ENCODE measurements at regions not wholly inside any gene's neighbourhood (a gene's known extent, or its start where the extent isn't known, plus 50 kb on each side); places are given as distances from the start of the nearest gene placed in this dataset.

DNA sequence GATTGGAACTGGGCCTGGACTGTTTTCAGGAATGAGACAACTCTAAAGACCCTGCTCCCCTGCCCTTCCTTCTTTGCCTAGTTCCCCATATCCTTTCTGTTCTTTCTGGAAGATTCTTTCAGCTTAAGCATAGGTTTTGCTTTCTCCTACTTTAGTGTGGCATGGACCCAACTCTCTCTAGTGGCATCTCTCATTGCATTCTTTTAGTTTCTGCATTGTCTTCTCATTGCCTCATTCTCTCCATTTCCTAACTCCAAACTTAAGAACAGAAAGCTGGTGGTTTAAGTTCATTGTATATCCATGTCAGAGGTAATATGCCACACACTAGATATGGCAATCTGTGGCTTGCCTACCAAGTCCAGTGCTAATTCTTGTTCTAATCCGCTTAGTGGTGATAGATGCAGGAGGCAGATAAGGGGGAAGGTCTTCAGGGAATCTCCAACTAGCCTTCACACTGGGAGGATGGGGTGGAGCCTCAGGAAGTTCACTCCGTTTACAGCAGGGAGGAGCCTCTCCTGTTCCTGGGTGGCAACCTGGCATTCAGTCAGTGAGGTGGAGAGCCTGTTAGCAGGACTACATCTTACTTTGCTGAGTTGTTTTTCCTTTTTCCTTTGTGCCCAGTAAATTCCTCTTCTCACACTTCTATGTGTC is 165.1 kb upstream of the LMNTD1 start:
- Histone ChIP-seq H3K27ac (no peak overlapping the region), H3K4me1 (no peaks in the 10 kb centered on the region), H3K27me3 (no peaks in the 10 kb centered on the region), H3K9me3 (no peaks in the 10 kb centered on the region), H3K36me3 (no peaks in the 10 kb centered on the region), H3K4me3 (no peak overlapping the region)
- intact Hi-C loops (cut with DNase I): no loop called here
- WGBS, 2 donors: 51 to 71% methylated on average over 2 of the region's 2 CpGs
- no peak for DNase-seq
- no peak for TF ChIP-seq POLR2A (IDR thresholded peaks at IDR 0.05)
- TF ChIP-seq, protein P1, sequence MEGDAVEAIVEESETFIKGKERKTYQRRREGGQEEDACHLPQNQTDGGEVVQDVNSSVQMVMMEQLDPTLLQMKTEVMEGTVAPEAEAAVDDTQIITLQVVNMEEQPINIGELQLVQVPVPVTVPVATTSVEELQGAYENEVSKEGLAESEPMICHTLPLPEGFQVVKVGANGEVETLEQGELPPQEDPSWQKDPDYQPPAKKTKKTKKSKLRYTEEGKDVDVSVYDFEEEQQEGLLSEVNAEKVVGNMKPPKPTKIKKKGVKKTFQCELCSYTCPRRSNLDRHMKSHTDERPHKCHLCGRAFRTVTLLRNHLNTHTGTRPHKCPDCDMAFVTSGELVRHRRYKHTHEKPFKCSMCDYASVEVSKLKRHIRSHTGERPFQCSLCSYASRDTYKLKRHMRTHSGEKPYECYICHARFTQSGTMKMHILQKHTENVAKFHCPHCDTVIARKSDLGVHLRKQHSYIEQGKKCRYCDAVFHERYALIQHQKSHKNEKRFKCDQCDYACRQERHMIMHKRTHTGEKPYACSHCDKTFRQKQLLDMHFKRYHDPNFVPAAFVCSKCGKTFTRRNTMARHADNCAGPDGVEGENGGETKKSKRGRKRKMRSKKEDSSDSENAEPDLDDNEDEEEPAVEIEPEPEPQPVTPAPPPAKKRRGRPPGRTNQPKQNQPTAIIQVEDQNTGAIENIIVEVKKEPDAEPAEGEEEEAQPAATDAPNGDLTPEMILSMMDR (IDR thresholded peaks at IDR 0.05): no peak

DNA sequence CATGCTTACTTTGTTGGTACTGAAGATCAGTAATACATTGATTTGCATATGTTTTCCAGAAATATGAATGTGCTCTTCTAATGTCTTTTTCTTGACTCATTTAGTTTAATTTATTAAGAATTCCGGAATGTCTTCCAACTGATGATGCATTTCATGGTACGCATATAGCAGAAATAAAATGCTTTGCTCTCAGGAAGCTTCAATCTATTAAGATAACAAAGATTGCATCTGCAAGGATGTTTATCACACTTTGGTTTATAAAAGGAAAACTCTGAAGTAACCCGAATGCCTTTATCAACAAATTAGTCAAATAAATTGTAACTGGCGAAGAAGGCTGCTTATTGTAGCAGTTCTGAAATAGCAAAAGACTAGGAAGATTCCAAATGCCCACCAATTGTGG is 166.4 kb upstream of the LMNTD1 start:
- no peak for DNase-seq
- TF ChIP-seq, protein P1 (IDR thresholded peaks at IDR 0.05): no peak
- TF ChIP-seq POLR2A (IDR thresholded peaks at IDR 0.05): no peak
- intact Hi-C loops (cut with DNase I): no loop called here
- no peaks in the 10 kb centered on the region for H3K9me3 ChIP-seq
- H3K27ac ChIP-seq: no peak overlapping the region
- H3K4me3 ChIP-seq: no peak overlapping the region
- H3K36me3 ChIP-seq: no peaks in the 10 kb centered on the region
- WGBS, 2 donors: 76 to 79% methylated on average over 4 of the region's 4 CpGs
- H3K4me1 ChIP-seq: peaks cover 0 to 10% (median 0%) of the 10 kb centered on the region in 3 donors
- no peaks in the 10 kb centered on the region for H3K27me3 ChIP-seq

DNA sequence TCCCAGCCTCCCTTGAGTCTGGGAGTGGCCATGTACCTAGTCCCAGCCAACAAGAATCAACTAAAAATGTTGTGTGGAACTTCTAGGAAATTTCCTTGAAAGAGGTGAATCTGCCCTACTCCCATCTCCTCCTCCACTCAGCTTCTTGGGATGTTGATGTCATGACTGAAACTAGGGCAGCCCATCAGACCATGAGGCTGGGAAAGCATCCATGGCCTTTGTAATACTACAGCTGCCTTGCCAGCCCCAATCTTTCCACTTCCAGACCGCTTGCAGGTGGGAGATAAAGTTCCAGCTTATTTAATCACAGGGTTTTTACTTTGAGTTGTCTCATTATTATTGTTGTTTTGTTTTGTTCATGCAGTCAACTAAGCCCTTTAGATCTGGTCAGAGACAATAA is 170.3 kb upstream of the LMNTD1 start:
- Histone ChIP-seq H3K27me3 (no peaks in the 10 kb centered on the region), H3K4me1 (peaks cover 0 to 10% (median 0%) of the 10 kb centered on the region in 3 donors), H3K27ac (no peak overlapping the region), H3K36me3 (no peaks in the 10 kb centered on the region), H3K9me3 (no peaks in the 10 kb centered on the region), H3K4me3 (no peak overlapping the region)
- intact Hi-C loops (cut with DNase I): no loop called here
- WGBS, 2 donors: 67 to 69% methylated on average over 1 of the region's 1 CpG
- no peak for DNase-seq
- TF ChIP-seq, protein P1 (IDR thresholded peaks at IDR 0.05): no peak
- no peak for TF ChIP-seq POLR2A (IDR thresholded peaks at IDR 0.05)

DNA sequence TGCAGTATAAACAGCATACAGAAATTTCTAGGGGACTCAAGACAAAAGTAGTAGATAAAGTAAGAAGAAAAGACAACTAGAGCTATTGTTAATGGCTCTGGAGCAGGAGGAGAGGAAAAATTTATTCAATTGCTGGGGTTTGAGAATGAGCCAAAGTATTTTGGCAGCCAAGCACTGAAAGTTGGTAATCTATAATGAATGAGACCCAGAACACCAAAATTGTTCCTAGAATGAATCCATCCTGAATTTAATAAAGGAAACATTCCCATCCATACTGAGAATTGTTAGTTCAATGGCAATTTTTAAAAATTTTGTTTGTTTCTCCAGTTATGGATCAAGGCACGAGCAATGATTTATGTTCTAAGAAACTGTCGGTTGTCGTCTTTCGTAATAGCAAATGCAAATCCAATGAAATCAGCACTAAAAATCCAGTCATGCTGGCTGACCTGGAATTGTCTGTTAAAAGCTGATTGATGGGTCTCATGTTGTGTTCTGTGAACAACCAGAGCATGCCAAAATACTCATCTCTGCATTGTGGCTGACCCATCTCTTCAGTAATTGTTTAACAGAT is 170.9 kb upstream of the LMNTD1 start:
- intact Hi-C loops (cut with DNase I): no loop called here
- TF ChIP-seq, protein P1 (IDR thresholded peaks at IDR 0.05): no peak
- no peak for TF ChIP-seq POLR2A (IDR thresholded peaks at IDR 0.05)
- Histone ChIP-seq H3K4me3 (no peak overlapping the region), H3K36me3 (no peaks in the 10 kb centered on the region), H3K27me3 (no peaks in the 10 kb centered on the region), H3K9me3 (no peaks in the 10 kb centered on the region), H3K4me1 (peaks cover 0 to 10% (median 0%) of the 10 kb centered on the region in 3 donors), H3K27ac (no peak overlapping the region)
- 27 to 40% methylated on average over 4 of the region's 4 CpGs for WGBS, 2 donors
- DNase-seq: no peak

DNA sequence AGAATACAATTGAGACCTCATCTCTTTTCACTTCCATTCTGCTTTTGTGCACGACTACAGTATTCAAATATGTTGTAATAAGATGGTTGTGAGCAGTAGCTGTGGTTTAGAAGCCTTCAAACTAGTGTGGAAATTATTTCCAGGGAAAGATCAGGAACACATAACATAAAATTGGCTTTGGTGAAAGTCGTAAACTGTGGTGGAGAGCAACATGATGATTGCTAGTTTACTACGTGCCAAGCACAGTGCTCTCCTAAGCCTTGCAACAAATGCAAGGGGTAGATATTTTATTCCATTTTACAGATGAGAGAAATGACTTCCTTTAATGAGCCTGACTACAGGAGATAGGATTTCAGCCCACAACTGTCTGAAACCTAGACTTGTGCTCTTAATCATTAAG is 172.4 kb upstream of the LMNTD1 start:
- intact Hi-C loops (cut with DNase I): no loop called here
- no peak overlapping the region for H3K4me3 ChIP-seq
- TF ChIP-seq POLR2A (IDR thresholded peaks at IDR 0.05): no peak
- TF ChIP-seq, protein P1 (IDR thresholded peaks at IDR 0.05): no peak
- DNase-seq: no peak
- no peak overlapping the region for H3K27ac ChIP-seq
- H3K27me3 ChIP-seq: no peaks in the 10 kb centered on the region
- H3K4me1 ChIP-seq: peaks cover 0 to 10% (median 0%) of the 10 kb centered on the region in 3 donors
- no peaks in the 10 kb centered on the region for H3K9me3 ChIP-seq
- H3K36me3 ChIP-seq: no peaks in the 10 kb centered on the region
- 55 to 75% methylated on average over 3 of the region's 3 CpGs for WGBS, 2 donors

Measured in esophagus squamous epithelium (tissue), 5 donors.